Fibroblast of mammary gland (primary cell): ENCODE measurements at regions not wholly inside any gene's neighbourhood (a gene's known extent, or its start where the extent isn't known, plus 50 kb on each side); places are given as distances from the start of the nearest gene placed in this dataset.
A peak's percentile ranks its signal among the peaks of the same experiment; 100 is the strongest.

Source experiments
- DNase-seq: peaks from one replicate; pipeline ENCODE4 v3.0.0-alpha.2; 2010; ENCODE audit warnings: low read depth
- H3K4me3 ChIP-seq: 2 replicates; pipeline ENCODE4 v1.5.1; 2011; ENCODE audit warnings: low read depth, mild to moderate bottlenecking, low read length, moderate library complexity; ENCODE audit not compliant: control insufficient read depth
- CTCF ChIP-seq: conservative IDR thresholded peaks from 2 replicates; pipeline ENCODE4 v1.5.1; 2011; ENCODE audit warnings: low read depth, low read length, inconsistent platforms; ENCODE audit not compliant: control insufficient read depth, insufficient read depth

- H3K4me3 ChIP-seq = no peak overlapping the region
- no peak for TF ChIP-seq CTCF
Observed at GRCh38 chr11:107131756-107132155, 113.5 kb upstream of the GUCY1A2 start.

GRCh38 chr11:107123022-107123421 lies 104.7 kb upstream of the GUCY1A2 start:
- no peak for DNase-seq
- TF ChIP-seq CTCF = peak; percentile 6
- no peak overlapping the region for H3K4me3 ChIP-seq

More at GRCh38 chr11:107131756-107132155, 113.5 kb upstream of the GUCY1A2 start:
- no peak for DNase-seq

GRCh38 chr11:107118025-107118720 lies 99.9 kb upstream of the GUCY1A2 start:
- TF ChIP-seq CTCF = no peak
- no peak overlapping the region for H3K4me3 ChIP-seq
- DNase-seq = no peak

- TF ChIP-seq CTCF = no peak
- no peak for DNase-seq
- H3K4me3 ChIP-seq = no peak overlapping the region
Observed at GRCh38 chr11:107116358-107116757, 98.1 kb upstream of the GUCY1A2 start.

- H3K4me3 ChIP-seq = no peak overlapping the region
- DNase-seq = no peak
- no peak for TF ChIP-seq CTCF
Observed at GRCh38 chr11:107102692-107103477, 84.6 kb upstream of the GUCY1A2 start.

GRCh38 chr11:107092667-107093066 lies 74.4 kb upstream of the GUCY1A2 start:
- no peak overlapping the region for H3K4me3 ChIP-seq
- no peak for TF ChIP-seq CTCF
- DNase-seq = no peak
